PC-3 (cell line): ENCODE measurements at regions not wholly inside any gene's neighbourhood (a gene's known extent, or its start where the extent isn't known, plus 50 kb on each side); places are given as distances from the start of the nearest gene placed in this dataset.

Experiments used
- EZH2 ChIP-seq: fragments of 300-600 bp; sonication (generic); IDR thresholded peaks from one replicate; pipeline ENCODE4 v1.6.1; 2017; ENCODE audit warnings: antibody characterized with exemption, mild to moderate bottlenecking, low read length; ENCODE audit not compliant: unreplicated experiment
- EZH2phosphoT487 ChIP-seq: fragments of 300-600 bp; sonication (generic); IDR thresholded peaks from 2 replicates; pipeline ENCODE4 v1.6.1; 2018; ENCODE audit warnings: mild to moderate bottlenecking, antibody characterized with exemption, low read length, borderline replicate concordance
- TF ChIP-seq, protein P1 (sequence below): fragments of 300-600 bp; sonication (generic); conservative IDR thresholded peaks from 2 replicates; pipeline ENCODE4 v1.5.1; 2017; ENCODE audit warnings: antibody characterized with exemption, low read depth, mild to moderate bottlenecking, low read length

DNA sequence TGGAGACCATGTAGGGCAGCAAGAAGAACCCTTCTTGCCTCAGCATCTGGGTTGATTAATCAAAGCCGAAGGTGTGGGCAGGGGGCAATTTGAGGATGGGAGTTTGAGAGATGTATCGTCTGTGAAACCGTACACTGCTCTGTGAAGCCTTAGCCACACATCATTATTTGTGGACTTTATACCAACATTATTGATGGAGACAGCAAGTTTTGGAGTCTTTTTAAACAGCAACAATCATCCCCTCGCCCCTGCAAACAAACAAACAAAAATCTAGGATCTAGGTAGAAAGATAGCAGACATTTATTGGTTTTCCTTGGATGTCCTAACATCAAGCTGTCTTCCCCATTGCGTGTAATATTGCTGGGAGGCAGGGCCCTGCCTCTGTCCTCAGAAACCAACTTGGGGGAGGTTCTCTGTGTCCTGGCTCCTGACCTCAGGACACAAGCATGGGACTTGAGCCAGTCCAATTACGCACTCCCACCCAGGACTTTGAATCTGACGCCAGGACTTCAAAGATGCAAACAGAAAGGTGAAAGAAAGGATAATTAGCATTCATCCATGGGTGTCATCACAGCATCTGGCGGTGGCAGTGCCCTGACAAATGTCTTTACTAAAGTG lies 61.6 kb upstream of the PLET1 start:
- TF ChIP-seq, protein P1, sequence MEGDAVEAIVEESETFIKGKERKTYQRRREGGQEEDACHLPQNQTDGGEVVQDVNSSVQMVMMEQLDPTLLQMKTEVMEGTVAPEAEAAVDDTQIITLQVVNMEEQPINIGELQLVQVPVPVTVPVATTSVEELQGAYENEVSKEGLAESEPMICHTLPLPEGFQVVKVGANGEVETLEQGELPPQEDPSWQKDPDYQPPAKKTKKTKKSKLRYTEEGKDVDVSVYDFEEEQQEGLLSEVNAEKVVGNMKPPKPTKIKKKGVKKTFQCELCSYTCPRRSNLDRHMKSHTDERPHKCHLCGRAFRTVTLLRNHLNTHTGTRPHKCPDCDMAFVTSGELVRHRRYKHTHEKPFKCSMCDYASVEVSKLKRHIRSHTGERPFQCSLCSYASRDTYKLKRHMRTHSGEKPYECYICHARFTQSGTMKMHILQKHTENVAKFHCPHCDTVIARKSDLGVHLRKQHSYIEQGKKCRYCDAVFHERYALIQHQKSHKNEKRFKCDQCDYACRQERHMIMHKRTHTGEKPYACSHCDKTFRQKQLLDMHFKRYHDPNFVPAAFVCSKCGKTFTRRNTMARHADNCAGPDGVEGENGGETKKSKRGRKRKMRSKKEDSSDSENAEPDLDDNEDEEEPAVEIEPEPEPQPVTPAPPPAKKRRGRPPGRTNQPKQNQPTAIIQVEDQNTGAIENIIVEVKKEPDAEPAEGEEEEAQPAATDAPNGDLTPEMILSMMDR = no peak
- no peak for TF ChIP-seq EZH2phosphoT487
- no peak for TF ChIP-seq EZH2
